K562 (cell line): ENCODE measurements at regions not wholly inside any gene's neighbourhood (a gene's known extent, or its start where the extent isn't known, plus 50 kb on each side); places are given as distances from the start of the nearest gene placed in this dataset.

Source experiments
- ATAC-seq: fragments of 200-7000 bp; cut with Tn5 transposase; 3 replicates; pipeline ENCODE4 v1.9.1; 2020; ENCODE audit warnings: moderate library complexity
- BruUV-seq: library from RNA; stranded (reverse); fragments of 400-500 nt; replicated peaks from 2 replicates; lab custom pipeline; 2021; lab: Mats Ljungman, UMichigan
- CTCF ChIA-PET: fragments of 300-600 bp; formaldehyde crosslinking; extraction: SDS; loops from one replicate; lab custom pipeline; 2021; ENCODE audit warnings: low intra/inter-chr PET ratio; lab: Yijun Ruan, JAX
- POLR2A ChIA-PET: fragments of 300-600, 350-650 bp; sonication (Branson Sonifier 250); formaldehyde crosslinking; extraction: SDS; loops from one replicate; lab custom pipeline; 2021; ENCODE audit warnings: antibody characterized with exemption, inconsistent platforms; lab: Yijun Ruan, JAX
- DNase-seq, 4 experiments: peaks; one replicate each; pipeline versions ENCODE4 v3.0.0 to v3.0.0-alpha.2; 2011 to 2018; ENCODE audit warnings: low spot score in 3 of 4, mixed read lengths in 3 of 4; ENCODE audit errors: extremely low read depth in 1 of 4
- FAIRE-seq: peaks from 2 replicates; lab custom pipeline; 2011; peaks lifted over from hg19 to GRCh38; lab: Jason Lieb, UNC
- H2AFZ ChIP-seq: 2 replicates; pipeline ENCODE4 v1.6.0; 2011; ENCODE audit warnings: low read depth, low read length, control low read depth, inconsistent platforms
- H3K27ac ChIP-seq: fragments of 200-600 bp; 3 replicates; pipeline ENCODE4 v1.8.0; 2011; ENCODE audit warnings: low read depth, mild to moderate bottlenecking, control low read depth, inconsistent platforms, low read length, moderate library complexity, mixed read lengths; ENCODE audit errors: extremely low read depth
- H3K27me3 ChIP-seq, 2 experiments: fragments of 300-600 bp in 1 of 2; 2 replicates in 1 of 2; 3 replicates in 1 of 2; pipeline versions ENCODE4 v1.6.0 to v1.8.0; 2011; ENCODE audit warnings: inconsistent platforms in 2 of 2, low read length in 2 of 2, mild to moderate bottlenecking in 1 of 2, mixed read lengths in 1 of 2, moderate library complexity in 1 of 2; ENCODE audit not compliant: control insufficient read depth in 2 of 2, insufficient read depth in 2 of 2
- H3K36me3 ChIP-seq: fragments of 300-600 bp; 3 replicates; pipeline ENCODE4 v1.8.0; 2011; ENCODE audit warnings: mild to moderate bottlenecking, low read length, inconsistent platforms; ENCODE audit not compliant: control insufficient read depth, insufficient read depth
- H3K4me1 ChIP-seq, 2 experiments: fragments of 200-600 bp in 1 of 2; replicated peaks in 1 of 2; 2 replicates in 1 of 2; 3 replicates in 1 of 2; pipeline versions ENCODE4 v1.5.1 to v1.8.0; 2011; ENCODE audit warnings: inconsistent platforms in 2 of 2, low read length in 2 of 2, mild to moderate bottlenecking in 1 of 2, mixed read lengths in 1 of 2, moderate library complexity in 1 of 2; ENCODE audit not compliant: control insufficient read depth in 2 of 2, insufficient read depth in 2 of 2
- H3K4me2 ChIP-seq: 2 replicates; pipeline ENCODE4 v1.6.1; 2011; ENCODE audit warnings: low read length, control low read depth, inconsistent platforms, mixed read lengths; ENCODE audit not compliant: insufficient read depth
- H3K4me3 ChIP-seq: fragments of 200-600 bp; sonication (generic), shearing (Covaris generic); 2 replicates; pipeline ENCODE4 v1.5.1; 2016; ENCODE audit warnings: control low read depth, inconsistent platforms
- H3K79me2 ChIP-seq: fragments of 200-600 bp; 3 replicates; pipeline ENCODE4 v1.8.0; 2011; ENCODE audit warnings: low read length, inconsistent platforms; ENCODE audit not compliant: control insufficient read depth, insufficient read depth
- H3K9ac ChIP-seq, 2 experiments: 2 replicates each; pipeline versions ENCODE4 v1.6.0 to v1.6.1; 2011; ENCODE audit warnings: low read depth in 2 of 2, low read length in 2 of 2, control low read depth in 1 of 2, inconsistent platforms in 1 of 2, mild to moderate bottlenecking in 1 of 2, mixed read lengths in 1 of 2; ENCODE audit not compliant: insufficient read depth in 1 of 2
- H3K9me1 ChIP-seq: one replicate; pipeline ENCODE4 v1.6.0; 2011; ENCODE audit warnings: inconsistent platforms, mild to moderate bottlenecking, low read length, moderate library complexity; ENCODE audit not compliant: control insufficient read depth, insufficient read depth
- H3K9me3 ChIP-seq: replicated peaks from 2 replicates; pipeline ENCODE4 v1.5.1; 2011; ENCODE audit warnings: low read depth, low read length, inconsistent platforms; ENCODE audit not compliant: control insufficient read depth, insufficient read depth
- H4K20me1 ChIP-seq: replicated peaks from 2 replicates; pipeline ENCODE4 v1.6.1; 2011; ENCODE audit warnings: low read length, inconsistent platforms, mixed read lengths; ENCODE audit not compliant: control insufficient read depth, insufficient read depth
- CHD4 ChIP-seq: fragments of 200-600 bp; sonication (generic); IDR thresholded peaks from 3 replicates; pipeline ENCODE4 v1.6.1; 2012; ENCODE audit warnings: low read depth, mild to moderate bottlenecking, mixed read lengths, low read length, inconsistent platforms; ENCODE audit not compliant: insufficient read depth, insufficient replicate concordance, poor library complexity, severe bottlenecking
- HDAC3 ChIP-seq: fragments of 450-650 bp; IDR thresholded peaks from 2 replicates; pipeline ENCODE4 v1.6.1; 2018; ENCODE audit warnings: borderline replicate concordance, mild to moderate bottlenecking, moderate library complexity; ENCODE audit not compliant: partially characterized antibody
- SMAD4 ChIP-seq: fragments of 250-450 bp; sonication (Bioruptor Pico); conservative IDR thresholded peaks from 2 replicates; pipeline ENCODE4 v1.8.0; 2021; ENCODE audit warnings: inconsistent platforms, mild to moderate bottlenecking, moderate library complexity
- ZNF347 ChIP-seq: fragments of 450-650 bp; formaldehyde crosslinking; IDR thresholded peaks from 2 replicates; pipeline ENCODE4 v1.4.0; 2020; ENCODE audit warnings: low read depth, mild to moderate bottlenecking, moderate library complexity
- ZNF354B ChIP-seq: fragments of 250-450 bp; sonication (Bioruptor Pico); IDR thresholded peaks from 2 replicates; pipeline ENCODE4 v1.4.0; 2020
- ZNF507 ChIP-seq: conservative IDR thresholded peaks from 2 replicates; pipeline ENCODE4 v1.6.1; 2017; ENCODE audit warnings: missing genetic modification characterization, missing compliant biosample characterization
- ZNF551 ChIP-seq: fragments of 250-450 bp; sonication (Bioruptor Pico); IDR thresholded peaks from 2 replicates; pipeline ENCODE4 v1.5.0; 2021; ENCODE audit warnings: mild to moderate bottlenecking, moderate library complexity
- ZNF644 ChIP-seq: fragments of 200-800 bp; sonication (Bioruptor generic); IDR thresholded peaks from 2 replicates; pipeline ENCODE4 v1.6.1; 2016; ENCODE audit warnings: low read depth, missing genetic modification characterization, missing compliant biosample characterization
- ZNF707 ChIP-seq: fragments of 250-450 bp; sonication (Bioruptor Pico); conservative IDR thresholded peaks from 2 replicates; pipeline ENCODE4 v1.8.0; 2022; ENCODE audit warnings: inconsistent platforms, mild to moderate bottlenecking, moderate library complexity
- ZSCAN29 ChIP-seq: fragments of 450-650 bp; IDR thresholded peaks from 2 replicates; pipeline ENCODE4 v1.6.1; 2017
- ZZZ3 ChIP-seq: fragments of 450-650 bp; IDR thresholded peaks from 2 replicates; pipeline ENCODE4 v1.6.1; 2016; ENCODE audit warnings: antibody characterized with exemption, mild to moderate bottlenecking, moderate library complexity
- WGBS: fragments of 100-300 bp; shearing (Covaris generic); methylation state at CpG from one replicate; pipeline ENCODE4 v1.1.6; 2016; ENCODE audit warnings: low coverage, mixed read lengths; ENCODE audit not compliant: insufficient coverage; ENCODE audit errors: missing lambda C conversion rate; 5-methylcytosine and 5-hydroxymethylcytosine counted together
- in situ Hi-C: fragments of 300-500 bp; cut with MboI; formaldehyde crosslinking; loops from 4 replicates; pipeline ENCODE4 v1.15.0; 2018; ENCODE audit warnings: inconsistent platforms, mixed read lengths
- intact Hi-C: fragments of 100-400 bp; cut with micrococcal nuclease; formaldehyde crosslinking; loops from 2 replicates; pipeline ENCODE4 v1.14.2; 2022
- TF ChIP-seq, protein P1 (sequence below): sonication (generic); formaldehyde crosslinking; IDR thresholded peaks from 2 replicates; pipeline ENCODE4 v1.8.1; 2023; ENCODE audit warnings: mild to moderate bottlenecking, missing genetic modification reagents
- TF ChIP-seq, protein P2 (sequence below): IDR thresholded peaks from 2 replicates; pipeline ENCODE4 v1.6.1; 2014; ENCODE audit warnings: antibody characterized with exemption
- TF ChIP-seq, protein P3 (sequence below): fragments of 450-650 bp; IDR thresholded peaks from 2 replicates; pipeline ENCODE4 v1.6.1; 2018; ENCODE audit not compliant: partially characterized antibody

DNA sequence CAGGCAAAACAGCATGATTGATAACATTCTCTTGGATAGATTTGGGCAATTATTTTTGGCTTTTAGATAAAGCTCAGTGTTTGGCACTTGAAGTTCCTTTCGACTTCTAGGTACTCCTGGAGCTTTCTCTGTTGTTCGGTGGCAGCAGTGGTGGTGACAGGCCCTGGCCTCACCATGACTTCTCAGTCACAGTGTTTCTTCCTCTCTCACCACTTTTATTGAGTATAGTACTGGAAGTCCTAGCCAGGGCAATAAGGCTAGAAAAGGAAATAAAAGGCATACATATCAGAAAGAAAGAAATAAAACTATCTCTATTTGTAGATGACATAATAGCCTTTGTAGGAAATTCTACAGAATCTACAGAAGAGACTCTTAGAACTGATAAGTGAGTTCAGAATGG lies 101.2 kb upstream of the SIRPG start:
- ChIA-PET POLR2A (no interaction called here), CTCF (no interaction called here)
- Histone ChIP-seq H4K20me1 (no peaks in the 10 kb centered on the region), H3K36me3 (no peaks in the 10 kb centered on the region), H3K79me2 (no peaks in the 10 kb centered on the region), H3K27ac (no peak overlapping the region), H2AFZ (no peak overlapping the region), H3K4me3 (no peak overlapping the region), H3K9me1 (no peaks in the 10 kb centered on the region), H3K27me3 (no peaks in the 10 kb centered on the region; a peak in 1 of 5 replicates), H3K4me2 (no peak overlapping the region), H3K4me1 (no peaks in the 10 kb centered on the region), H3K9ac (no peak overlapping the region), H3K9me3 (no peaks in the 10 kb centered on the region)
- FAIRE-seq (no peak), ATAC-seq (no peak), DNase-seq (no peak)
- no TSS peak for BruUV-seq
- no peak for TF ChIP-seq ZSCAN29
- TF ChIP-seq ZNF644 (tag), result no peak
- TF ChIP-seq ZZZ3, result no peak
- TF ChIP-seq ZNF551, result no peak
- TF ChIP-seq HDAC3, result no peak
- no peak for TF ChIP-seq ZNF347 (CRISPR knock-in tag)
- TF ChIP-seq, protein P1, sequence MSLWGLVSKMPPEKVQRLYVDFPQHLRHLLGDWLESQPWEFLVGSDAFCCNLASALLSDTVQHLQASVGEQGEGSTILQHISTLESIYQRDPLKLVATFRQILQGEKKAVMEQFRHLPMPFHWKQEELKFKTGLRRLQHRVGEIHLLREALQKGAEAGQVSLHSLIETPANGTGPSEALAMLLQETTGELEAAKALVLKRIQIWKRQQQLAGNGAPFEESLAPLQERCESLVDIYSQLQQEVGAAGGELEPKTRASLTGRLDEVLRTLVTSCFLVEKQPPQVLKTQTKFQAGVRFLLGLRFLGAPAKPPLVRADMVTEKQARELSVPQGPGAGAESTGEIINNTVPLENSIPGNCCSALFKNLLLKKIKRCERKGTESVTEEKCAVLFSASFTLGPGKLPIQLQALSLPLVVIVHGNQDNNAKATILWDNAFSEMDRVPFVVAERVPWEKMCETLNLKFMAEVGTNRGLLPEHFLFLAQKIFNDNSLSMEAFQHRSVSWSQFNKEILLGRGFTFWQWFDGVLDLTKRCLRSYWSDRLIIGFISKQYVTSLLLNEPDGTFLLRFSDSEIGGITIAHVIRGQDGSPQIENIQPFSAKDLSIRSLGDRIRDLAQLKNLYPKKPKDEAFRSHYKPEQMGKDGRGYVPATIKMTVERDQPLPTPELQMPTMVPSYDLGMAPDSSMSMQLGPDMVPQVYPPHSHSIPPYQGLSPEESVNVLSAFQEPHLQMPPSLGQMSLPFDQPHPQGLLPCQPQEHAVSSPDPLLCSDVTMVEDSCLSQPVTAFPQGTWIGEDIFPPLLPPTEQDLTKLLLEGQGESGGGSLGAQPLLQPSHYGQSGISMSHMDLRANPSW (CRISPR knock-in tag), result no peak
- no peak for TF ChIP-seq ZNF707 (CRISPR knock-in tag)
- TF ChIP-seq, protein P2, sequence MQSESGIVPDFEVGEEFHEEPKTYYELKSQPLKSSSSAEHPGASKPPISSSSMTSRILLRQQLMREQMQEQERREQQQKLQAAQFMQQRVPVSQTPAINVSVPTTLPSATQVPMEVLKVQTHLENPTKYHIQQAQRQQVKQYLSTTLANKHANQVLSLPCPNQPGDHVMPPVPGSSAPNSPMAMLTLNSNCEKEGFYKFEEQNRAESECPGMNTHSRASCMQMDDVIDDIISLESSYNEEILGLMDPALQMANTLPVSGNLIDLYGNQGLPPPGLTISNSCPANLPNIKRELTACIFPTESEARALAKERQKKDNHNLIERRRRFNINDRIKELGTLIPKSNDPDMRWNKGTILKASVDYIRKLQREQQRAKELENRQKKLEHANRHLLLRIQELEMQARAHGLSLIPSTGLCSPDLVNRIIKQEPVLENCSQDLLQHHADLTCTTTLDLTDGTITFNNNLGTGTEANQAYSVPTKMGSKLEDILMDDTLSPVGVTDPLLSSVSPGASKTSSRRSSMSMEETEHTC, result no peak
- TF ChIP-seq ZNF507 (tag), result no peak
- TF ChIP-seq CHD4, result no peak
- TF ChIP-seq SMAD4 (CRISPR knock-in tag), result no peak
- TF ChIP-seq ZNF354B (CRISPR knock-in tag), result no peak
- TF ChIP-seq, protein P3, sequence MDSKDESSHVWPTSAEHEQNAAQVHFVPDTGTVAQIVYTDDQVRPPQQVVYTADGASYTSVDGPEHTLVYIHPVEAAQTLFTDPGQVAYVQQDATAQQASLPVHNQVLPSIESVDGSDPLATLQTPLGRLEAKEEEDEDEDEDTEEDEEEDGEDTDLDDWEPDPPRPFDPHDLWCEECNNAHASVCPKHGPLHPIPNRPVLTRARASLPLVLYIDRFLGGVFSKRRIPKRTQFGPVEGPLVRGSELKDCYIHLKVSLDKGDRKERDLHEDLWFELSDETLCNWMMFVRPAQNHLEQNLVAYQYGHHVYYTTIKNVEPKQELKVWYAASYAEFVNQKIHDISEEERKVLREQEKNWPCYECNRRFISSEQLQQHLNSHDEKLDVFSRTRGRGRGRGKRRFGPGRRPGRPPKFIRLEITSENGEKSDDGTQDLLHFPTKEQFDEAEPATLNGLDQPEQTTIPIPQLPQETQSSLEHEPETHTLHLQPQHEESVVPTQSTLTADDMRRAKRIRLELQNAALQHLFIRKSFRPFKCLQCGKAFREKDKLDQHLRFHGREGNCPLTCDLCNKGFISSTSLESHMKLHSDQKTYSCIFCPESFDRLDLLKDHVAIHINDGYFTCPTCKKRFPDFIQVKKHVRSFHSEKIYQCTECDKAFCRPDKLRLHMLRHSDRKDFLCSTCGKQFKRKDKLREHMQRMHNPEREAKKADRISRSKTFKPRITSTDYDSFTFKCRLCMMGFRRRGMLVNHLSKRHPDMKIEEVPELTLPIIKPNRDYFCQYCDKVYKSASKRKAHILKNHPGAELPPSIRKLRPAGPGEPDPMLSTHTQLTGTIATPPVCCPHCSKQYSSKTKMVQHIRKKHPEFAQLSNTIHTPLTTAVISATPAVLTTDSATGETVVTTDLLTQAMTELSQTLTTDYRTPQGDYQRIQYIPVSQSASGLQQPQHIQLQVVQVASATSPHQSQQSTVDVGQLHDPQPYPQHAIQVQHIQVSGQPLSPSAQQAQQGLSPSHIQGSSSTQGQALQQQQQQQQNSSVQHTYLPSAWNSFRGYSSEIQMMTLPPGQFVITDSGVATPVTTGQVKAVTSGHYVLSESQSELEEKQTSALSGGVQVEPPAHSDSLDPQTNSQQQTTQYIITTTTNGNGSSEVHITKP, result no peak
- 0% methylated on average over 2 of the region's 2 CpGs for WGBS
- intact Hi-C loops (no loop called here), in situ Hi-C loops (loop anchor here (25.0 kb wide), 1 partner anchor 246 kb away; no protein-coding TSS in a partner anchor)
